Fibroblast of lung (primary cell): ENCODE measurements at regions not wholly inside any gene's neighbourhood (a gene's known extent, or its start where the extent isn't known, plus 50 kb on each side); places are given as distances from the start of the nearest gene placed in this dataset.
A peak's percentile ranks its signal among the peaks of the same experiment; 100 is the strongest.

Experiments used
- DNase-seq, 2 donors: peaks; one replicate each; pipeline versions ENCODE4 v3.0.0 to v3.0.0-alpha.2; 2010; ENCODE audit warnings: low read depth in 2 of 2
- H2AFZ ChIP-seq: 2 replicates; pipeline ENCODE4 v1.5.1; 2012; ENCODE audit warnings: low read length, control low read depth, inconsistent platforms
- H3K27ac ChIP-seq: 2 replicates; pipeline ENCODE4 v1.5.1; 2011; ENCODE audit warnings: low read length, control low read depth; ENCODE audit not compliant: insufficient read depth
- H3K27me3 ChIP-seq: 2 replicates; pipeline ENCODE4 v1.5.1; 2011; ENCODE audit warnings: mild to moderate bottlenecking, low read length; ENCODE audit not compliant: control insufficient read depth, insufficient read depth
- H3K36me3 ChIP-seq: 2 replicates; pipeline ENCODE4 v1.5.1; 2011; ENCODE audit warnings: low read length; ENCODE audit not compliant: control insufficient read depth, insufficient read depth
- H3K4me1 ChIP-seq: 2 replicates; pipeline ENCODE4 v1.5.1; 2011; ENCODE audit warnings: low read length; ENCODE audit not compliant: control insufficient read depth, insufficient read depth; ENCODE audit errors: extremely low read depth
- H3K4me2 ChIP-seq: 2 replicates; pipeline ENCODE4 v1.5.1; 2011; ENCODE audit warnings: low read length, control low read depth; ENCODE audit not compliant: insufficient read depth; ENCODE audit errors: extremely low read depth
- H3K4me3 ChIP-seq, 4 experiments: fragments of 200-600 bp in 1 of 4; sonication (generic) in 1 of 4; replicated peaks in 1 of 4; 2 replicates each; pipeline ENCODE4 v1.5.1; 2011 to 2016; ENCODE audit warnings: low read length in 4 of 4, low read depth in 3 of 4, mild to moderate bottlenecking in 3 of 4, control low read depth in 2 of 4, inconsistent platforms in 1 of 4, mixed read lengths in 1 of 4; ENCODE audit not compliant: insufficient read depth in 1 of 4; ENCODE audit errors: control extremely low read depth in 1 of 4
- H3K79me2 ChIP-seq: 2 replicates; pipeline ENCODE4 v1.5.1; 2012; ENCODE audit warnings: mild to moderate bottlenecking, low read length, inconsistent platforms; ENCODE audit not compliant: control insufficient read depth, insufficient read depth
- H3K9ac ChIP-seq: 2 replicates; pipeline ENCODE4 v1.5.1; 2011; ENCODE audit warnings: mild to moderate bottlenecking, low read length, control low read depth; ENCODE audit not compliant: insufficient read depth
- H3K9me3 ChIP-seq: 2 replicates; pipeline ENCODE4 v1.5.1; 2012; ENCODE audit warnings: low read depth, low read length; ENCODE audit not compliant: control insufficient read depth, insufficient read depth
- H4K20me1 ChIP-seq: 2 replicates; pipeline ENCODE4 v1.5.1; 2011; ENCODE audit warnings: low read length; ENCODE audit not compliant: control insufficient read depth, insufficient read depth; ENCODE audit errors: extremely low read depth
- CTCF ChIP-seq, 2 donors: IDR thresholded peaks in 1 of 2; conservative IDR thresholded peaks in 1 of 2; 1 replicate in 1 of 2; 2 replicates in 1 of 2; pipeline ENCODE4 v1.5.1; 2011 to 2012; ENCODE audit warnings: low read length in 2 of 2, control low read depth in 1 of 2, inconsistent platforms in 1 of 2, low read depth in 1 of 2, mild to moderate bottlenecking in 1 of 2
- EZH2 ChIP-seq: IDR thresholded peaks from 2 replicates; pipeline ENCODE4 v1.5.1; 2012; ENCODE audit warnings: low read length, control low read depth, mild to moderate bottlenecking; ENCODE audit errors: missing control alignments

- peak overlapping the region; percentile 54 for H3K27ac ChIP-seq
These were observed 363.3 kb downstream of the ARL4A start for GRCh38 chr7:13050703-13051102.

GRCh38 chr7:13055732-13056368, 368.4 kb downstream of the ARL4A start:
- Histone ChIP-seq H2AFZ (peak overlapping the region; percentile 0), H3K9me3 (no peaks in the 10 kb centered on the region), H4K20me1 (no peaks in the 10 kb centered on the region), H3K27ac (no peak overlapping the region), H3K4me1 (peaks cover 3% of the 10 kb centered on the region), H3K4me3 (no peak overlapping the region), H3K79me2 (no peaks in the 10 kb centered on the region), H3K36me3 (no peaks in the 10 kb centered on the region), H3K9ac (no peak overlapping the region), H3K27me3 (no peaks in the 10 kb centered on the region), H3K4me2 (no peak overlapping the region)
- no peak for TF ChIP-seq CTCF (conservative IDR thresholded peaks at IDR 0.05 in 1 of 2, IDR thresholded peaks at IDR 0.05 in 1 of 2; ENCODE audit: low read depth in 1 of 2, low read length in 2 of 2)
- no peak for TF ChIP-seq EZH2
- DNase-seq = no peak

More at GRCh38 chr7:13050703-13051102, 363.3 kb downstream of the ARL4A start:
- H3K4me2 ChIP-seq = peak overlapping the region; percentile 57
- H3K79me2 ChIP-seq = no peaks in the 10 kb centered on the region
- H4K20me1 ChIP-seq = no peaks in the 10 kb centered on the region
- TF ChIP-seq CTCF (conservative IDR thresholded peaks at IDR 0.05 in 1 of 2, IDR thresholded peaks at IDR 0.05 in 1 of 2; ENCODE audit: low read depth in 1 of 2, low read length in 2 of 2) = no peak
- no peak overlapping the region for H2AFZ ChIP-seq
- H3K4me1 ChIP-seq = peaks cover 5% of the 10 kb centered on the region
- no peak overlapping the region for H3K9ac ChIP-seq
- H3K27me3 ChIP-seq = no peaks in the 10 kb centered on the region
- H3K36me3 ChIP-seq = no peaks in the 10 kb centered on the region
- no peaks in the 10 kb centered on the region for H3K9me3 ChIP-seq
- peak; percentile 84 to 91 for DNase-seq
- H3K4me3 ChIP-seq = no peak overlapping the region

GRCh38 chr7:13057462-13058200, 370.2 kb downstream of the ARL4A start:
- H3K79me2 ChIP-seq = no peaks in the 10 kb centered on the region
- H2AFZ ChIP-seq = peak overlapping the region; percentile 80
- peak overlapping the region; percentile 76 for H3K4me2 ChIP-seq

More at GRCh38 chr7:13057462-13058200, 370.2 kb downstream of the ARL4A start:
- TF ChIP-seq CTCF (conservative IDR thresholded peaks at IDR 0.05 in 1 of 2, IDR thresholded peaks at IDR 0.05 in 1 of 2; ENCODE audit: low read depth in 1 of 2, low read length in 2 of 2) = no peak
- TF ChIP-seq EZH2 = no peak
- Histone ChIP-seq H4K20me1 (no peaks in the 10 kb centered on the region), H3K27ac (no peak overlapping the region), H3K4me1 (peaks cover 3% of the 10 kb centered on the region), H3K9ac (no peak overlapping the region), H3K27me3 (no peaks in the 10 kb centered on the region), H3K36me3 (no peaks in the 10 kb centered on the region), H3K4me3 (peak overlapping the region in 2 of 4 experiments; percentile 5 to 15), H3K9me3 (no peaks in the 10 kb centered on the region)
- peak in 1 of 2 donors; percentile 16 for DNase-seq
